NCI-H1694 (cell line): ENCODE measurements at regions not wholly inside any gene's neighbourhood (a gene's known extent, or its start where the extent isn't known, plus 50 kb on each side); places are given as distances from the start of the nearest gene placed in this dataset.

ENCODE experiments used
- DNase-seq: peaks from one replicate; lab custom pipeline; 2025; lab: John Stamatoyannopoulos, UW

- no peak for DNase-seq
Measured at GRCh38 chr7:45235905-45236304, 78.3 kb downstream of the RAMP3 start.

GRCh38 chr7:45236666-45237065, 79.1 kb downstream of the RAMP3 start:
- no peak for DNase-seq

- no peak for DNase-seq
Measured at GRCh38 chr7:45237788-45238461, 80.3 kb downstream of the RAMP3 start.

GRCh38 chr7:45238806-45239205, 81.2 kb downstream of the RAMP3 start:
- DNase-seq = no peak

GRCh38 chr7:45239486-45239885, 81.9 kb downstream of the RAMP3 start:
- DNase-seq = no peak

- no peak for DNase-seq
Measured at GRCh38 chr7:45240273-45240771, 82.7 kb downstream of the RAMP3 start.

GRCh38 chr7:45240926-45241325, 83.3 kb downstream of the RAMP3 start:
- no peak for DNase-seq

- no peak for DNase-seq
Measured at GRCh38 chr7:45241339-45242109, 83.9 kb downstream of the RAMP3 start.

GRCh38 chr7:45242261-45242660, 84.7 kb downstream of the RAMP3 start:
- no peak for DNase-seq

- DNase-seq = no peak
Measured at GRCh38 chr7:45242698-45243097, 85.1 kb downstream of the RAMP3 start.

GRCh38 chr7:45244981-45245380, 87.4 kb downstream of the RAMP3 start:
- DNase-seq = no peak

- DNase-seq = no peak
Measured at GRCh38 chr7:45246339-45246738, 88.7 kb downstream of the RAMP3 start.

GRCh38 chr7:45252248-45252647, 94.7 kb downstream of the RAMP3 start:
- no peak for DNase-seq

GRCh38 chr7:45252857-45253256, 95.3 kb downstream of the RAMP3 start:
- no peak for DNase-seq

GRCh38 chr7:45253368-45253767, 95.8 kb downstream of the RAMP3 start:
- DNase-seq = no peak

GRCh38 chr7:45255187-45255586, 97.6 kb downstream of the RAMP3 start:
- no peak for DNase-seq

GRCh38 chr7:45256309-45256708, 98.7 kb downstream of the RAMP3 start:
- DNase-seq = no peak

- no peak for DNase-seq
Measured at GRCh38 chr7:45256775-45257174, 99.2 kb downstream of the RAMP3 start.

- DNase-seq = no peak
Measured at GRCh38 chr7:45257284-45257683, 99.7 kb downstream of the RAMP3 start.

- DNase-seq = no peak
Measured at GRCh38 chr7:45258533-45259226, 101.1 kb downstream of the RAMP3 start.

- no peak for DNase-seq
Measured at GRCh38 chr7:45259227-45259596, 101.6 kb downstream of the RAMP3 start.

GRCh38 chr7:45259966-45260646, 102.5 kb downstream of the RAMP3 start:
- peak; percentile 36 for DNase-seq
